ENCODE measurements at regions not wholly inside any gene's neighbourhood (a gene's known extent, or its start where the extent isn't known, plus 50 kb on each side); places are given as distances from the start of the nearest gene placed in this dataset.

- TF ChIP-seq, protein P1, sequence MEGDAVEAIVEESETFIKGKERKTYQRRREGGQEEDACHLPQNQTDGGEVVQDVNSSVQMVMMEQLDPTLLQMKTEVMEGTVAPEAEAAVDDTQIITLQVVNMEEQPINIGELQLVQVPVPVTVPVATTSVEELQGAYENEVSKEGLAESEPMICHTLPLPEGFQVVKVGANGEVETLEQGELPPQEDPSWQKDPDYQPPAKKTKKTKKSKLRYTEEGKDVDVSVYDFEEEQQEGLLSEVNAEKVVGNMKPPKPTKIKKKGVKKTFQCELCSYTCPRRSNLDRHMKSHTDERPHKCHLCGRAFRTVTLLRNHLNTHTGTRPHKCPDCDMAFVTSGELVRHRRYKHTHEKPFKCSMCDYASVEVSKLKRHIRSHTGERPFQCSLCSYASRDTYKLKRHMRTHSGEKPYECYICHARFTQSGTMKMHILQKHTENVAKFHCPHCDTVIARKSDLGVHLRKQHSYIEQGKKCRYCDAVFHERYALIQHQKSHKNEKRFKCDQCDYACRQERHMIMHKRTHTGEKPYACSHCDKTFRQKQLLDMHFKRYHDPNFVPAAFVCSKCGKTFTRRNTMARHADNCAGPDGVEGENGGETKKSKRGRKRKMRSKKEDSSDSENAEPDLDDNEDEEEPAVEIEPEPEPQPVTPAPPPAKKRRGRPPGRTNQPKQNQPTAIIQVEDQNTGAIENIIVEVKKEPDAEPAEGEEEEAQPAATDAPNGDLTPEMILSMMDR (IDR thresholded peaks at IDR 0.05; ENCODE audit: insufficient read depth, low read length, severe bottlenecking), result no peak
- no peaks in the 10 kb centered on the region for H3K27me3 ChIP-seq (ENCODE audit: control insufficient read depth, insufficient read depth, low read length)
- no peak for DNase-seq (ENCODE audit: low read depth)
- no peaks in the 10 kb centered on the region for H3K36me3 ChIP-seq (ENCODE audit: control insufficient read depth, insufficient read depth, low read length)
- no peak overlapping the region for H3K4me3 ChIP-seq (ENCODE audit: low read depth, low read length)
- FAIRE-seq, result no peak
These were observed 838.3 kb upstream of the ROBO1 start for GRCh38 chr3:80606073-80606472.

DNA sequence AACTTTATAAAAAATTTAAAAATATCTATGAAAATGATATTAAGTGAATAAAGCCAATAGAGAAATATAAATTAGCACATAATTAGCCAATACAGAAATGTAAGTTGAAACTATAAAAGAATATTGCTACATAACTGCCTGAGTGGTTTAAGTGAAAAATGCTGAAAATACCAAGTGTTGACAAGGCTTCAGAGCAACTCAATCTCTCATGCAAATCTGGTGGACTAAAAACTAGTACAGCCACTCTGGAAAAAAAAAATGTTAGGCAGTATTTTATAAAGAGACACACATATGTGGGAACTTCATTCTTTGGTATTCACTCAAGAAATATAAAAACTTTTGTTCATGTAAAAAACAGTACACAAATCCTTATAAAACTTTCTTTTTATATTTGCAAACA is 833.7 kb upstream of the ROBO1 start:
- Histone ChIP-seq H3K4me3 (ENCODE audit: low read depth, low read length) (no peak overlapping the region), H3K27me3 (ENCODE audit: control insufficient read depth, insufficient read depth, low read length) (no peaks in the 10 kb centered on the region), H3K36me3 (ENCODE audit: control insufficient read depth, insufficient read depth, low read length) (no peaks in the 10 kb centered on the region)
- no peak for DNase-seq (ENCODE audit: low read depth)
- TF ChIP-seq, protein P1 (IDR thresholded peaks at IDR 0.05; ENCODE audit: insufficient read depth, low read length, severe bottlenecking), result no peak
- no peak for FAIRE-seq

- TF ChIP-seq, protein P1 (IDR thresholded peaks at IDR 0.05; ENCODE audit: insufficient read depth, low read length, severe bottlenecking), result no peak
- Histone ChIP-seq H3K36me3 (ENCODE audit: control insufficient read depth, insufficient read depth, low read length) (no peaks in the 10 kb centered on the region), H3K4me3 (ENCODE audit: low read depth, low read length) (no peak overlapping the region), H3K27me3 (ENCODE audit: control insufficient read depth, insufficient read depth, low read length) (no peaks in the 10 kb centered on the region)
- no peak for DNase-seq (ENCODE audit: low read depth)
- FAIRE-seq, result no peak
These were observed 825.0 kb upstream of the ROBO1 start for GRCh38 chr3:80592792-80593191.

GRCh38 chr3:80586338-80586737 is 818.5 kb upstream of the ROBO1 start:
- H3K27me3 ChIP-seq (ENCODE audit: control insufficient read depth, insufficient read depth, low read length), result no peaks in the 10 kb centered on the region
- FAIRE-seq, result no peak

DNA sequence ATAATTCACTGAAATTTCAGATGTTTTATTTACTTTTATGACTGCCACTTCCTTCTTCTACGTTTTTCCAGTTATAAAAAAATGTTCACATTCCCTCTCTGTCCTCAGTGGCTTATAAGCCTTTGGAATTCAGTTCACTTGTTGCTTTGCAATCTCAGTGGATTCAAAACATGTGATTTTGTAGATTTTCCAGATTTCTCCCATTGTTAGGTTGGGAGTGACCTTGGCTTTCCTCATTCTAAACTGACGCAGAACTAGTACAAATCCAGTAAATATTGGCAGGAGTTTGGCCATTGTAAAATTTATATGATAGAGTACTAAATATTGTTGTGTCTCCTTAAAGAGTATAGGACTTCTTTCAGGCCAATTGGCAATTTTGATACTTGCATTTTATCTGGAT is 812.3 kb upstream of the ROBO1 start:
- DNase-seq (ENCODE audit: low read depth), result no peak
- H3K36me3 ChIP-seq (ENCODE audit: control insufficient read depth, insufficient read depth, low read length), result no peaks in the 10 kb centered on the region
- no peaks in the 10 kb centered on the region for H3K27me3 ChIP-seq (ENCODE audit: control insufficient read depth, insufficient read depth, low read length)
- H3K4me3 ChIP-seq (ENCODE audit: low read depth, low read length), result no peak overlapping the region
- no peak for FAIRE-seq
- TF ChIP-seq, protein P1 (IDR thresholded peaks at IDR 0.05; ENCODE audit: insufficient read depth, low read length, severe bottlenecking), result no peak

More at GRCh38 chr3:80586338-80586737, 818.5 kb upstream of the ROBO1 start:
- TF ChIP-seq, protein P1 (IDR thresholded peaks at IDR 0.05; ENCODE audit: insufficient read depth, low read length, severe bottlenecking), result no peak
- Histone ChIP-seq H3K36me3 (ENCODE audit: control insufficient read depth, insufficient read depth, low read length) (no peaks in the 10 kb centered on the region), H3K4me3 (ENCODE audit: low read depth, low read length) (no peak overlapping the region)
- DNase-seq (ENCODE audit: low read depth), result no peak

DNA sequence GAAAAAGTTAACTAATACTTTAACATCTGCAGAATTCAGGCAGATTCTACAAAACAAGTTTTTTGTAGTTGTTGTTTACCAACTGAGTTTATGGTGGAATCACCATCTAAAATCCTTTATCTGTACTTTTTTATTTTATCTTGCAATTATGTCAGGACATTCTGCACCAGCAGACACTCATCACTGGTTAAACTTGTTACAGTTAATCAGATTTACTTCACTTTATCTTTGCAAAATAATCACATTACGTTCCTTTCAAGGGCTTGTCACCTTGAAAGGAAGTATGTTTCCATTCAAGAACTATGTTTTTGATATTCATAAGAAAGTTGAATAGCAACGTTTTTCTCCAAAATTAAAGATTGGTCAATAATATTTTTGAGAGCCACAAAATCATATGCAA is 796.6 kb upstream of the ROBO1 start:
- Histone ChIP-seq H3K4me3 (ENCODE audit: low read depth, low read length) (no peak overlapping the region), H3K27me3 (ENCODE audit: control insufficient read depth, insufficient read depth, low read length) (no peaks in the 10 kb centered on the region), H3K36me3 (ENCODE audit: control insufficient read depth, insufficient read depth, low read length) (no peaks in the 10 kb centered on the region)
- no peak for DNase-seq (ENCODE audit: low read depth)
- no peak for FAIRE-seq
- TF ChIP-seq, protein P1 (IDR thresholded peaks at IDR 0.05; ENCODE audit: insufficient read depth, low read length, severe bottlenecking), result no peak

All from bronchial epithelial cell (primary cell).